HepG2 (cell line): ENCODE measurements at regions not wholly inside any gene's neighbourhood (a gene's known extent, or its start where the extent isn't known, plus 50 kb on each side); places are given as distances from the start of the nearest gene placed in this dataset.

Source experiments
- ARID4A ChIP-seq: sonication (generic); formaldehyde crosslinking; IDR thresholded peaks from 2 replicates; pipeline ENCODE4 v1.5.0; 2020; ENCODE audit warnings: mild to moderate bottlenecking, missing genetic modification reagents, borderline replicate concordance
- FOSL1 ChIP-seq: sonication (generic); formaldehyde crosslinking; IDR thresholded peaks from 2 replicates; pipeline ENCODE4 v1.9.0; 2021; ENCODE audit warnings: missing genetic modification reagents, borderline replicate concordance
- FOXA3 ChIP-seq: IDR thresholded peaks from 2 replicates; pipeline ENCODE4 v1.6.1; 2016; ENCODE audit warnings: missing genetic modification reagents, missing compliant biosample characterization
- GATAD1 ChIP-seq: IDR thresholded peaks from 2 replicates; pipeline ENCODE4 v1.6.1; 2016; ENCODE audit warnings: missing genetic modification reagents, missing compliant biosample characterization
- IRF9 ChIP-seq: sonication (generic); formaldehyde crosslinking; IDR thresholded peaks from 2 replicates; pipeline ENCODE4 v1.8.0; 2022; ENCODE audit warnings: missing genetic modification reagents, mild to moderate bottlenecking, borderline replicate concordance
- KLF6 ChIP-seq: IDR thresholded peaks from 2 replicates; pipeline ENCODE4 v1.8.0; 2016; ENCODE audit warnings: missing biosample characterization, missing genetic modification reagents
- MEIS1 ChIP-seq: sonication (generic); formaldehyde crosslinking; IDR thresholded peaks from 2 replicates; pipeline ENCODE4 v1.9.0; 2021; ENCODE audit warnings: mild to moderate bottlenecking, missing genetic modification reagents, moderate library complexity, borderline replicate concordance
- PHF21A ChIP-seq: sonication (generic); formaldehyde crosslinking; IDR thresholded peaks from 2 replicates; pipeline ENCODE4 v1.5.0; 2020; ENCODE audit warnings: mild to moderate bottlenecking, missing genetic modification reagents
- RERE ChIP-seq: IDR thresholded peaks from 2 replicates; pipeline ENCODE4 v1.6.1; 2016; ENCODE audit warnings: low read depth, missing genetic modification reagents, missing compliant biosample characterization
- RNF2 ChIP-seq: fragments of 450-650 bp; conservative IDR thresholded peaks from 2 replicates; pipeline ENCODE4 v1.6.1; 2016; ENCODE audit warnings: low read depth
- TMF1 ChIP-seq: sonication (generic); formaldehyde crosslinking; IDR thresholded peaks from 2 replicates; pipeline ENCODE4 v1.8.1; 2022; ENCODE audit warnings: low read depth, missing genetic modification reagents
- ZBTB8A ChIP-seq: sonication (generic); formaldehyde crosslinking; IDR thresholded peaks from 2 replicates; pipeline ENCODE4 v1.4.0; 2020; ENCODE audit warnings: mild to moderate bottlenecking, low read depth, missing genetic modification reagents, borderline replicate concordance
- ZFAT ChIP-seq: sonication (generic); formaldehyde crosslinking; conservative IDR thresholded peaks from 2 replicates; pipeline ENCODE4 v1.8.1; 2023; ENCODE audit warnings: missing genetic modification reagents, inconsistent platforms
- ZNF740 ChIP-seq: sonication (generic); formaldehyde crosslinking; IDR thresholded peaks from 2 replicates; pipeline ENCODE4 v1.4.0; 2020; ENCODE audit warnings: missing genetic modification reagents
- ZSCAN31 ChIP-seq: sonication (generic); formaldehyde crosslinking; IDR thresholded peaks from 2 replicates; pipeline ENCODE4 v1.5.0; 2020; ENCODE audit warnings: low read depth, mild to moderate bottlenecking, missing genetic modification reagents

- TF ChIP-seq ARID4A (CRISPR knock-in tag) = peak; percentile 8; the same call in 1 of the 2 replicates
- TF ChIP-seq MEIS1 (CRISPR knock-in tag) = peak; percentile 87; the same call in 1 of the 2 replicates
- peak; percentile 94 for TF ChIP-seq RERE (CRISPR knock-in tag)
- TF ChIP-seq ZSCAN31 (CRISPR knock-in tag) = no peak
- no peak for TF ChIP-seq ZBTB8A (CRISPR knock-in tag)
- no peak for TF ChIP-seq IRF9 (CRISPR knock-in tag)
- no peak for TF ChIP-seq TMF1
- no peak for TF ChIP-seq RNF2
- TF ChIP-seq KLF6 (CRISPR knock-in tag) = no peak
- TF ChIP-seq FOSL1 (CRISPR knock-in tag) = peak; percentile 86; the same call in 1 of the 2 replicates
- no peak for TF ChIP-seq ZNF740 (CRISPR knock-in tag)
- peak; percentile 22; the same call in 1 of the 2 replicates for TF ChIP-seq GATAD1 (CRISPR knock-in tag)
- TF ChIP-seq FOXA3 (CRISPR knock-in tag) = peak; percentile 87
- TF ChIP-seq ZFAT = 0 out of 2 replicates have a peak, but pooled peaks have one; percentile 22
- TF ChIP-seq PHF21A = peak; percentile 91
These were observed 71.2 kb upstream of the TRIM24 start (continued) for GRCh38 chr7:138388673-138389491.
